ENCODE measurements at regions not wholly inside any gene's neighbourhood (a gene's known extent, or its start where the extent isn't known, plus 50 kb on each side); places are given as distances from the start of the nearest gene placed in this dataset.
"Not testable (repeated sequence)": the region's sequence is repeated elsewhere in the genome, so short reads cannot be mapped to it uniquely, and the experiment has no call there.

- no peak for DNase-seq (ENCODE audit: low read depth in 4 of 4, low spot score in 3 of 4)
Measured at GRCh38 chr9:3773362-3774060, 247.7 kb upstream of the RFX3 start.

GRCh38 chr9:3769646-3770045, 243.8 kb upstream of the RFX3 start:
- DNase-seq (ENCODE audit: low read depth in 4 of 4, low spot score in 3 of 4): no peak

- DNase-seq (ENCODE audit: low read depth in 4 of 4, low spot score in 3 of 4): no peak
Measured at GRCh38 chr9:3768712-3769457, 243.1 kb upstream of the RFX3 start.

- DNase-seq (ENCODE audit: low read depth in 4 of 4, low spot score in 3 of 4): no peak
Measured at GRCh38 chr9:3768286-3768685, 242.5 kb upstream of the RFX3 start.

- no peak for DNase-seq (ENCODE audit: low read depth in 4 of 4, low spot score in 3 of 4)
Measured at GRCh38 chr9:3762076-3762475, 236.3 kb upstream of the RFX3 start.

- DNase-seq (ENCODE audit: low read depth in 4 of 4, low spot score in 3 of 4): no peak
Measured at GRCh38 chr9:3760031-3760430, 234.2 kb upstream of the RFX3 start.

GRCh38 chr9:3758816-3759576, 233.2 kb upstream of the RFX3 start:
- DNase-seq (ENCODE audit: low read depth in 4 of 4, low spot score in 3 of 4): no peak

GRCh38 chr9:3756071-3756470, 230.3 kb upstream of the RFX3 start:
- no peak for DNase-seq (ENCODE audit: low read depth in 4 of 4, low spot score in 3 of 4)

- DNase-seq (ENCODE audit: low read depth in 4 of 4, low spot score in 3 of 4): no peak
Measured at GRCh38 chr9:3751125-3751758, 225.4 kb upstream of the RFX3 start.

GRCh38 chr9:3750321-3750720, 224.5 kb upstream of the RFX3 start:
- no peak for DNase-seq (ENCODE audit: low read depth in 4 of 4, low spot score in 3 of 4)

GRCh38 chr9:3746296-3747275, 220.8 kb upstream of the RFX3 start:
- DNase-seq (ENCODE audit: low read depth in 4 of 4, low spot score in 3 of 4): no peak

- DNase-seq (ENCODE audit: low read depth in 4 of 4, low spot score in 3 of 4): no peak
Measured at GRCh38 chr9:3743901-3744413, 218.2 kb upstream of the RFX3 start.

GRCh38 chr9:3742586-3742985, 216.8 kb upstream of the RFX3 start:
- DNase-seq (ENCODE audit: low read depth in 4 of 4, low spot score in 3 of 4): no peak

GRCh38 chr9:3741729-3742128, 215.9 kb upstream of the RFX3 start:
- no peak for DNase-seq (ENCODE audit: low read depth in 4 of 4, low spot score in 3 of 4)

GRCh38 chr9:3740690-3741419, 215.1 kb upstream of the RFX3 start:
- DNase-seq (ENCODE audit: low read depth in 4 of 4, low spot score in 3 of 4): no peak

GRCh38 chr9:3736161-3736560, 210.4 kb upstream of the RFX3 start:
- DNase-seq (ENCODE audit: low read depth in 4 of 4, low spot score in 3 of 4): no peak

- no peak for DNase-seq (ENCODE audit: low read depth in 4 of 4, low spot score in 3 of 4)
Measured at GRCh38 chr9:3735251-3735650, 209.4 kb upstream of the RFX3 start.

GRCh38 chr9:3733527-3734262, 207.9 kb upstream of the RFX3 start:
- not testable (repeated sequence) for DNase-seq (ENCODE audit: low read depth in 4 of 4, low spot score in 3 of 4)
